Pancreas (tissue), 10 donors: ENCODE measurements at regions not wholly inside any gene's neighbourhood (a gene's known extent, or its start where the extent isn't known, plus 50 kb on each side); places are given as distances from the start of the nearest gene placed in this dataset.

Experiments
- ATAC-seq, 4 donors: fragments of 200-7000 bp; cut with Tn5 transposase; one replicate each; pipeline versions ENCODE4 v1.8.0 to v1.9.1; 2020; ENCODE audit warnings: mild to moderate bottlenecking in 4 of 4, moderate library complexity in 4 of 4
- DNase-seq, 6 donors: peaks; one replicate each; pipeline ENCODE4 v3.0.0-alpha.2; 2020
- FAIRE-seq: peaks from 2 replicates; lab custom pipeline; 2012; peaks lifted over from hg19 to GRCh38; lab: Jason Lieb, UNC
- H3K27ac ChIP-seq, 4 donors: fragments of 200-600 bp; sonication (generic); 1 replicate in 3 of 4; 2 replicates in 1 of 4; pipeline versions ENCODE4 v1.5.0 to v1.8.0; 2020
- H3K27me3 ChIP-seq, 4 donors: fragments of 200-600 bp; one replicate each; pipeline ENCODE4 v1.8.0; 2021
- H3K36me3 ChIP-seq, 3 donors: fragments of 200-600 bp; sonication (generic) in 1 of 3; one replicate each; pipeline versions ENCODE4 v1.5.0 to v1.8.0; 2020 to 2021
- H3K4me1 ChIP-seq, 3 donors: fragments of 200-600 bp; one replicate each; pipeline ENCODE4 v1.8.0; 2021
- H3K4me3 ChIP-seq, 4 donors: fragments of 200-600 bp; sonication (generic) in 2 of 4; one replicate each; pipeline versions ENCODE4 v1.5.0 to v1.8.0; 2020 to 2021
- H3K9me3 ChIP-seq, 4 donors: fragments of 200-600 bp; one replicate each; pipeline ENCODE4 v1.8.0; 2021
- CTCF ChIP-seq, 4 donors: fragments of 200-600 bp; sonication (generic) in 3 of 4; IDR thresholded peaks; one replicate each; pipeline versions ENCODE4 v1.5.0 to v1.8.0; 2021; ENCODE audit warnings: antibody characterized with exemption in 4 of 4
- WGBS, 2 donors: extraction: QIAGEN DNeasy Blood & Tissue Kit; methylation state at CpG; one replicate each; pipeline ENCODE4 v1.1.7; 2013; 5-methylcytosine and 5-hydroxymethylcytosine counted together
- intact Hi-C, 3 donors: fragments of 100-400 bp; cut with DNase I; formaldehyde crosslinking; loops; one replicate each; pipeline versions ENCODE4 v1.11.1 to v1.14.2; 2022
- donor health status: healthy with polysubstance abuse.
- donor health status: DM: no; HTN: no; CAD: no; lungs with moderate emphysema.
- donor health status: DM: no; HTN: no; CAD: no.
- donor health status: control.
- donor health status: control.
- donor health status: Bipolar disorder and iron deficiency.
- donor health status: DM: yes; HTN: yes; CAD: no.
- donor health status: DM: no; HTN: no; CAD: no.
- donor health status: DM: no; HTN: no; CAD: no.
- donor health status: DM: yes; HTN: yes; CAD: no.

- intact Hi-C loops: no loop called here
- H3K4me1 ChIP-seq: no peaks in the 10 kb centered on the region
- no peaks in the 10 kb centered on the region for H3K36me3 ChIP-seq
- DNase-seq: no peak
- no peak for TF ChIP-seq CTCF (IDR thresholded peaks at IDR 0.05)
- H3K27me3 ChIP-seq: no peaks in the 10 kb centered on the region
- no peak for ATAC-seq
- H3K9me3 ChIP-seq: no peaks in the 10 kb centered on the region
- no peak for FAIRE-seq
- WGBS, 2 donors: 42 to 63% methylated on average over 5 of the region's 5 CpGs
- no peak overlapping the region for H3K27ac ChIP-seq
- no peak overlapping the region for H3K4me3 ChIP-seq
These were observed 394.5 kb upstream of the SLC35B3 start for GRCh38 chr6:8829796-8830195.

DNA sequence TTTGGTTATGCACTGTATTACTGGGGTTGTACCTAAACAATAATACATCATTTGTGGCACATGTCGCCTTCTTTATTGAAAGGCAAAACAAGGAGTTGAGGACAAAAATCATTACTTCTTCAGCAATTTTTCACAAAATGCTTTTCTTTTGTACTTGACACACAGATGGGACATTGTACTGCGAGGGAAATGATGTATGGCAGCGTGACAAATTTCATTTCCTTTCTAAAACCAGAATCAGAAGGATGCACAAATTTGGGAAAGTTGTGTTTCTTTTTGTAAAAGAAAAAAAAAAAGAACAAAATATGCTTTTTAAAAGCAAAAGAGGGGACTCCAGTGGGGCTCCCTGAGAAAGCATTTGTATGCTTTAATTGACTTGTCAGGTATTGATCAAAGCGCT, 394.0 kb upstream of the SLC35B3 start:
- WGBS, 2 donors: 72 to 81% methylated on average over 4 of the region's 4 CpGs
- Histone ChIP-seq H3K4me1 (no peaks in the 10 kb centered on the region), H3K36me3 (no peaks in the 10 kb centered on the region), H3K9me3 (no peaks in the 10 kb centered on the region), H3K27me3 (no peaks in the 10 kb centered on the region), H3K27ac (no peak overlapping the region), H3K4me3 (no peak overlapping the region)
- intact Hi-C loops: no loop called here
- TF ChIP-seq CTCF (IDR thresholded peaks at IDR 0.05): no peak
- FAIRE-seq (no peak), DNase-seq (no peak), ATAC-seq (no peak)

DNA sequence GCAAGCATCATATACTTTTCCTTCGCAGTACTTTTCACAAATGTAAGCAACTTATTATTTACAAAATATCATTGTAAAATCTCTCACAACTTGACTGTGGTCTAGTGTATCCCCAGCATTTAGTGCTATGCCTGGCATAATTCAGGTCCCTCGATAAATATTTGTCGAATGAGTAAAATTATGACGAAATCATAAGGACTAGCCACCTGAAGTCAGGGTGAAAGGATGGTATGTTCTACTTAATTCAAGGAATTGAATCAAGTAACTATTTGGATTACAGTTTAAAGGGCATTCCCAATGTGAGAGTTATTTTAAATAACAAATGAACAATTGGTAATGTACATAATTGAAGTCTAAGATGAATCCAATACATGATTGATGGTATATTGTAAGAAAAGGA, 393.0 kb upstream of the SLC35B3 start:
- no peak overlapping the region for H3K27ac ChIP-seq
- FAIRE-seq: no peak
- H3K27me3 ChIP-seq: no peaks in the 10 kb centered on the region
- H3K4me1 ChIP-seq: no peaks in the 10 kb centered on the region
- no peak for ATAC-seq
- WGBS, 2 donors: 84 to 91% methylated on average over 4 of the region's 4 CpGs
- no peaks in the 10 kb centered on the region for H3K36me3 ChIP-seq
- intact Hi-C loops: no loop called here
- no peak for TF ChIP-seq CTCF (IDR thresholded peaks at IDR 0.05)
- no peak overlapping the region for H3K4me3 ChIP-seq
- H3K9me3 ChIP-seq: no peaks in the 10 kb centered on the region
- DNase-seq: no peak

- Histone ChIP-seq H3K36me3 (no peaks in the 10 kb centered on the region), H3K9me3 (no peaks in the 10 kb centered on the region), H3K27me3 (no peaks in the 10 kb centered on the region), H3K4me1 (no peaks in the 10 kb centered on the region), H3K4me3 (no peak overlapping the region), H3K27ac (no peak overlapping the region)
- TF ChIP-seq CTCF (IDR thresholded peaks at IDR 0.05): no peak
- no peak for ATAC-seq
- intact Hi-C loops: no loop called here
- DNase-seq: no peak
- no peak for FAIRE-seq
These were observed 390.4 kb upstream of the SLC35B3 start for GRCh38 chr6:8825726-8826125.

GRCh38 chr6:8821981-8822381, 386.6 kb upstream of the SLC35B3 start:
- no peak for DNase-seq
- Histone ChIP-seq H3K27me3 (no peaks in the 10 kb centered on the region), H3K4me1 (no peaks in the 10 kb centered on the region), H3K9me3 (no peaks in the 10 kb centered on the region), H3K4me3 (no peak overlapping the region), H3K27ac (no peak overlapping the region), H3K36me3 (no peaks in the 10 kb centered on the region)
- 68 to 87% methylated on average over 3 of the region's 3 CpGs for WGBS, 2 donors
- no peak for ATAC-seq
- intact Hi-C loops: no loop called here
- no peak for FAIRE-seq
- no peak for TF ChIP-seq CTCF (IDR thresholded peaks at IDR 0.05)
